ENCODE measurements at regions not wholly inside any gene's neighbourhood (a gene's known extent, or its start where the extent isn't known, plus 50 kb on each side); places are given as distances from the start of the nearest gene placed in this dataset.
"Not testable (repeated sequence)": the region's sequence is repeated elsewhere in the genome, so short reads cannot be mapped to it uniquely, and the experiment has no call there.

DNA sequence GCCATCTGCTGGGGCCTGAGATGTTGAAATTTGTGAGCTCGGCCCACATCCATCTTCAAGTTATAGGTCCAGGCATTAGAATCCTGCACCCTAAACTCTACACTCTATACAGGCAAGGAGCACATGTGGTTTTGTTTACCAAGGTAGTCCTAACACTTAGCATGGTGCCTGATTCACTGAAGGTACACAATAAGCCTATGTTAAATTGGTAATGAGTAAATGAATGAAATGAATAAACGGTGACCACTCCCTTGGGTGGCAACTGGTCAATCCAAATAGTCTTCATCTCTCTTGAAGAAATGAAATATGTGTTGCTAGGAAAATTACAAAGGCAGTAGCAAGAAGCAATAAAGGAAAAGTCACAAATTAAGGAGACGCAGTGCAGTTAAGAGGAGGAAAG lies 359.3 kb upstream of the UBE2E2 start:
- no peak for DNase-seq

DNA sequence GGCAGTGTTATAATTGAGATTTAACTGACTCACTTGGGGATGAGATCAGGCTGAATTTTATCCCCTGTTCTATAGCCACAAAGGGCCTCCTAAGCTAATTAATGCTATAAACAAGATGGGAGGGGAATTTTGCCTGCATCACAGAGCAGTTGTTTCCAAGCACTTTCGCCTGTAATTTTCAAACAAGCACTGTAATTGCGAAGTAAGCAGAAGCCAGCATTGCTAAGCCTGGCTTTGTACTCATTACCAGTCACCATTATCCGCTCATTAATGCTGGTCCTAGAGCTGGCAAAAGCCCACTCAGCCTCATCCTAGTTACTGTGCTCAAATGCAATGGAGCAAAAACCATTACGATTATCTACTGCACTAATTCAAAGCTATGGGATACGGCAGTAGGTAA lies 356.6 kb upstream of the UBE2E2 start:
- no peak for DNase-seq

DNA sequence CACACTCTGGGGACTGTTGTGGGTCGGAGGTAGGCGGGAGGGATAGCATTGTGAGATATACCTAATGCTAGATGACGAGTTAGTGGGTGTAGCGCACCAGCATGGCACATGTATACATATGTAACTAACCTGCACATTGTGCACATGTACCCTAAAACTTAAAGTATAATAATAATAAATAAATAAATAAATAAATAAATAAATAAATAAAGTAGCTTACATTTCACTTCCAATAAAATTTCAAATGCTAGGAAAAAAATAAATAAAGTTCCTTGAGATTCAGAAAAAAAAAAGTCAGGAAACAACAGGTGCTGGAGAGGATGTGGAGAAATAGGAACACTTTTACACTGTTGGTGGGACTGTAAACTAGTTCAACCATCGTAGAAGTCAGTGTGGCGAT lies 353.5 kb upstream of the UBE2E2 start:
- not testable (repeated sequence) for DNase-seq

DNA sequence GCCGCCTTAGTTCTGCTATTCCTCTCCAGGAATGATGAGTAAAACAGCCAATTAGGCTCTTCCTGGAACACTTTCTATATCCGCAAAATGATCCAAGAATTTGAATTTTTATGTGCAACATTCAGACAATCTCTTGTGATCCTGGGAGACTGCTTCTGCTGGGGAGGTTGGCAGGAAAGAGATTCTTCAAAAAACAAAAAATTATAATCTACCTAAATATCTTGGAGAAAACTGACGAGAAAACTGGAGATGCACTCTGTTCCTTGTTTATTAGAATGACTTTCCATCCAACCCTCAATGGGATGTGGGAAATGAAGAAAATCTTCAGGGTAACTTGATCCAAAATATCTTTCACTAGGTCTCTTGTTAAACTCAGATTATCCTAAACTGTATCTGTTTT lies 346.3 kb upstream of the UBE2E2 start:
- no peak for DNase-seq

DNA sequence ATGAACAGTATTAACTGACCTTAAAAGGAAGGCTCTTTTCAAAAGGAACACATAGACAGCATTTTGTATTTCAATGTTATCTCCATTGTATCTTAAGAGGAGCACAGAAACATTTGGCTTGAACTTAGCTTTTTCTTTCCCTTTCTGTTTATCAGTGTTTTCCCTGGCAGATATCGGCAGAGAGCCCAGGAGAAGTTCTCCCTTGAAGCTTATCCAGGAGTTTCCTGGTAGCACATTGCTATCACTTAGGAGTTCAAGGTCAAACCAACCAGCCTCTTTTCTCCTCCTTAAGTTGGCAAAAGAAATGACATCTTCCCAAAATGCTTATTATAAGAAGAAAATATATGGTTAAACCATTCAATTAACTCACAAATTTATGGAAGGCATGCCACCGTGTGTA lies 344.6 kb upstream of the UBE2E2 start:
- no peak for DNase-seq

DNA sequence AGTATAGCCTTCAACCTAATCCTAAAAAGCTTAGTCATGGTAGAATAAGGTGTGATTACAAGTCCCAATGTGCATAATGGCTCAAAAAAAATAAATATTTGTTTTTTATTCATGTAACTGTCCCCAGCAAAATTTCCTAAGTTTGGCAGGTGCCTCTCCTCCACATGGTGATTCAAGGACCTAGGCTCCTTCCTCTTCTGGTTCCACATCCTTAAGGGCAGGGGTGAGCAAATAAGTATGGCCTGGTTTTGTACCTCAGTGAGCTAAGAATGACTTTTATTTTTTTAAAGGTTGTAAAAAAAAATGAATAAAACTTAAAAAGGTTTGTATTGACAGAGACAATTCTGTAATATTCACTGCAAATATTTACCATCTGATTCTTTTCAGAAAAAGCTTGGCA lies 343.5 kb upstream of the UBE2E2 start:
- DNase-seq = no peak

DNA sequence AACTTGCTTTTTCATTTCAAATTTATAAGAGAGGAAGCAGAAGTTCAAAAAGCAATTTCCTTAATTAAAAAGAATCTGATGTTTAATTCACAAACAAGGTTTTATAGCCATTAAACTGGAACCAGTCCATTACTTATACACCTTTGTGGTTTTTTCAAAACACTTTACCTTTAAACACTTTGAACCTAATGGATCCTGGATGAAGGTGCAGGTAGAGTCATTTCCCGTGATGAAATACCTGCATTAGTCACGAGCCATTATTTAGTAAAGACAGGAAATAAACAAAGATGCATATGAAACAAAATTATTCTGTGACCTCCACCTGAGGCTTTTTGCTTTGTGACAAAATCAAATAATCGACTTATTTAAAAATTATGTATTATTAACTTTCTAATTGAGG lies 341.7 kb upstream of the UBE2E2 start:
- no peak for DNase-seq

DNA sequence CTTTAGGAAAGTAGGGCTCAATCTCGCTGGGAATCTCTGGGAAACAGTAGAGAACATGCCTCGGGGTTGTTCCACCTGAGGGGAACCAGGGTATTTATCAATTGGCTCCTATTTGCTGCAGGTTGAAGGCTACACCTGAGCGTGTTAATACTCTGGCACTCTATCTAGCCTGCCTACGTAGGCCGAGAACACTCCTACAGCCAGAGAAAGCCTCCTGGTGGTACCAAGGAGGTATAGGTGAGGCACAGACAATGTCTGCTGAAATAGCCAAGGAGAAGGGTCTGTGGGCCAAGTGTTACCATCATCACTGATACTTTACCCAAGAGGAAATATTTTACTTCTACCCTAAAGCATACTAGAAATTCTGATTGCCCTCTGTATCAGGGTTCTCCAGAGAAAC lies 341.0 kb upstream of the UBE2E2 start:
- no peak for DNase-seq

DNA sequence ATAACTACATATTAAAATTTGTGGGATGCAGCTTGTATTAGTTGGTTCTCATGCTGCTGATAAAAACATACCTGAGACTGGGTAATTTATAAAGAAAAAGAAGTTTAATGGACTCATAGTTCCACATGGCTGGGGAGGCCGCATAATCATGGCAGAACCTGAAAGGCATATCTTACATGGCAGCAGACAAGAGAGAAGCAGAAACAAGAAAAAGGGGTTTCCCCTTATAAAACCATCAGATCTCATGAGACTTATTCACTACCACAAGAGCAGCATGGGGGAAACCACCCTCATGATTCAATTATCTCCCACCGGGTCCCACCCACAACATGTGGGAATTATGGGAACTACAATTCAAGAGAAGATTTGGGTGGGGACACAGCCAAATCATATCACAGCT lies 320.3 kb upstream of the UBE2E2 start:
- DNase-seq = not testable (repeated sequence)

DNA sequence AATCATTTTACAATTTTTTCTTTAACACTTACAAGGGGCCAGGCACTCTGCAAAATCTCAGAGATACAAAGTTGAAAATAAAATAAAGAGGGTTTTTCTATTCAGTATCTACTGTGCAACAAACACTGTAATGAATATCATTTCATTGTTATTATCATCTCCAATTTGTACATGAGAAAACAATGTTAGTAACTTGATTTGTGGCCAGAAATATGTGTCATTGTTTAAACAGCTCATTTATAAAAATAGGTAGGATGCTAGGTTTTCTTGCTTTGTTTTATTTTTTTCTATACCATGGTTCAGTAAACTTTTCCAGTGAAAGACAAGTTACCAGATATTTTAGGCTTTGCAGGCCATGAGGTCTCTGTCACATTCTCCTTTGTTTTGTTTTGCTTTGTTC lies 318.1 kb upstream of the UBE2E2 start:
- DNase-seq = no peak

DNA sequence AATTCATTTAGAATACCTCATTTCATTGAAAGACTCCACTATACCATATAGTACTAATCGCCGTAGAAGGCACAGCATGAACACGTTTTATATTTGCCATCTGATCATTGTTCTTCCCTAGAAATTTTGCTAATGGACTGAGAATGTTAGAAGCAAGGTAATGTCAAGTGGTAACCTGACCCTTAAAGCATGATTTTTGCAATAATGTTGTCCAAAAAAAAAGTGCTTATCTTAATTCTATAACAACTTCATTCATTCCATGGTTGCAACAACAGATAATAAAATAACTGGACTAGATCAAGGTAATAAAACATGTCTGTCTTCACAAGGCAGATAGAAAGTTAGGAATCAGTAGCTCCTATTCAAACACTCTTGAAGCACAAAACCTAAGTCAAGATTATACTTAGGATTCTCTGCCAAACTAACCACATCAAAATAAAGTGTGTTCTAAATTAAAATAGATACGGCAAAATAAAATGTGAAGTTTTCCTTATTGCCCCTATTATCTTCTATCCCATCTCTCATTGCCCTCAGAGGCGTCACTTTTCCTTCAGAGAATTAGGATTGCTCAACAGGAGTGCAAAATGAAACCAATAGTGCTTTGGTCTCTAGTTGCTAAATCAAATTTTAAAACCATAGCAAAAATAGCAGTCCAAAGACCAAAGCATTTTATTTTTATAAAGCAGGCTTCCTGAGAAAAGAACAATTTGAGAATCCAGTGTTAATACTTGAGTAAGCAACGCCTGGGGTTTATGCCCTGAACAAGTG lies 317.4 kb upstream of the UBE2E2 start:
- DNase-seq = no peak

DNA sequence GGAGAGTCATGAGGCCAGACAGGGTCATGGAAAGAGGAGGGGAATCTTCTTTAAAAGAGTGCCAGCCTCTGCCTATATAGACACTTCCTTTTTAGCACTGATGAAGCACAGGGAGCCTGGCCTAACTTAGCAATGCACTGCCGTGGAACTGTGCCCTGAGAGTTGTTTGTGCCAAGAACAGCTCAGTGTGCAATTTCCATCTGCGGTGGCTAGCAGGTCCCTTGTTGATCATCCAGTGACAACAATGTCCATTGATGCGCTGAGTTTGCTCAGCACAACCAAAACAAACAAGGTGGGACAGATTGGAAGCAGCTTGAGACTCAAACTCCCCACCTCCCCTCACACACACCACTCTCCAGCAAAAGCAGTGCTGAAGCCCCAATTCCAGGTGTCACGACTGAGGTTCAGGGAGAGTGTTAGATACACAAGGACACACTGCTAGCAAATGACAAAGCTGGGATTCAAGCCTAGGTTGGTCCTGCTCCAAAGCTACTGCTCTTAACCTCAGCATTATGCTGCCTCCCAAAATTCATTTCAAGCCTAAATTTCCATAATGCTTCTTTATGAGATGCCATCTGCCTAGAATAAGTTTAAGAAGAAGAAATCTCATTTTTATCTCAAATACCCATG lies 316.6 kb upstream of the UBE2E2 start:
- DNase-seq = no peak

DNA sequence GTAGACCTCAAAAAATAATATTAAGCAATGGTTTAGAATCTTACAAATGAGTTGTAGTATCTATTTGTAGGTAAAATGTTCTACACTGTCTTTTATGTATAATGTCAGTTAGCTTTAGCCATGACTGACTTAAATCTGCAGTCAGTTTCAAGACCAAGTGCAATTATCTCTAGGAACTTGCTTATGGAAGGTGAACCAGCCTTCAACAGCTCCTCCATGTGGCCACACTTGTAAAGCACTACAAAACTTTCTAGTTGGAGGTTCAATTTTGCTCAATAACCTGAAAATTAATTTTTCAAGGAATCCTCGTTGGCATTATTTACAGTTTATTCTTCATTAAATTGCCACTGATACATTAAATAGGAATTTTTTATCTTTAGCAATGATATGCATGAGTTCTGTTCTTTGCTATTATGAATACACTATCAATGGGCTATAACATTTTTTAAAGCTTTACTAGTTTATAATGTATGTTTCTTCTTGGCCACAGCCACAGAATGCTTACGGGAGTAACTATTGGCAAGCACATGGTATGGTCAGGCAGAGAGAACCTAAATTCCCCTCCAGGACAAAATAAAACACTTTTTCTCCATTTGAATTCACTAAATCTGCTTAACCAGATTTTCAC lies 315.3 kb upstream of the UBE2E2 start:
- no peak for DNase-seq

DNA sequence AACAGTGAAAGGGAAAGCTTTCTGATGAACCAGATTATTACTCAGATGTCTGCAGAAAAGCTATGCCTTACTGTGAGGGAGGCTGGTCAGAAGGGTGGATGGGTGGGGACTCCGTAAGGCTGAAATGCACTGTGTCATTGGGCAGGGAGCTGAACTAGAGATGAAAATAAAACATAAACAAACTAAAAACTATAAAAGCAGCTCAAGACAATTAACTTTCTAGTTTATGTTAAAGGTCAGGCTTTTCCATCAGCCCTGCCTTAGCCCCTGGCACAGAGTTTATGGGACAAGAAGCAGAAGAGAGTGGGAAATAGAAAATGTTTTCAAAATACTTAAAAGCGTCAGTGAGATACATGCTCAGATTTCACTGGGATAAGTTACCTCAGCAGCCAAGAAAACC lies 310.0 kb upstream of the UBE2E2 start:
- DNase-seq = no peak

DNA sequence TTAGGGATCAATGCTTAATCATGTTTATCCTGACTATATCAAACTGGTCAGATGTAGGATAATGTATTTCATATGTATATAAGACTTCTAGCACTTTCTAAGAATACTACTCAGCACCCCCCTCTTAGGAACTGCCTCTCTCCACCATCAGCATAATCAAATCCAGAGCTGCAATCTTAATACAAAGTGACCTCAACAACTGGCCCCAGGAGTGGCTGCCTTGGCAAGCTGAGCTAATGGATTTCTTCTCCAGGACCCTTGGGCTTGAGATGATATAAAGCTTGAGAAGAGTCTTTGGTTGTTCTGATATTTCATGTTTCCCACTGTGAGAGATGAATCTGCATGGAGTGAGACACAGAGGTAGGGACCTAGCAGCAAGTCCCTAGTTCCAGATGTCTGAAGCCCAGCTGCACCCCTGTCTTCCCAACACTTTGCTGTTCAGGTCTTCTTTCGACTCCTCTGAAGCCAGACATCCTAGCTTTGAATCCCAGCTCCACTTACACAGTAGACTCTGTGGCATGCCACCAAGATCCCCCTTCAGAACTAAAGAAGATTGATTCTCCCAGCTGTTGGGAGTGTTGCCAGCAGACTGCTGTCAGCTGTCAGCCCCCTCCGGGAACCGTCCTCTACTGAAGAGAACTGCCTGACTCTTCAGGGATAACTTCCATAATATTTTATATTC lies 309.3 kb upstream of the UBE2E2 start:
- no peak for DNase-seq

DNA sequence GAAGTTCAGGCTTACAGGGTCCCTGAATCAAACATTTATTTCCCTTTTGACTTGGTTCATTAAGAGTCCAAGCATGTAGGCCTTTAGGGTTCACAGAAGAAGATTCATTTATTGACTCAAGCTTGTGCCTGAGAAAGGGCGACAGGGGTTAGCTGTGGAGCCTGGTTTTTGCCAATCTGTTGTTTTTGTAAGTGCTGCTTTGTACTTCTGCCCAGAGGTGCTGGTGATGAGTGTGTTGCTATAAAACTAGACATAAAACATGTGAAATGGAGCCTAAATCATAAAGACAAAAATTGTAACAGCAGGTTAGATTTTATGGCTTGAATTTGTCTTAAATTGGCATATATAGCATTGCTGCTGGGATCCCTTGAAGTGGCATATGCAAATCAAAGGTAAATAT lies 308.3 kb upstream of the UBE2E2 start:
- DNase-seq = no peak

DNA sequence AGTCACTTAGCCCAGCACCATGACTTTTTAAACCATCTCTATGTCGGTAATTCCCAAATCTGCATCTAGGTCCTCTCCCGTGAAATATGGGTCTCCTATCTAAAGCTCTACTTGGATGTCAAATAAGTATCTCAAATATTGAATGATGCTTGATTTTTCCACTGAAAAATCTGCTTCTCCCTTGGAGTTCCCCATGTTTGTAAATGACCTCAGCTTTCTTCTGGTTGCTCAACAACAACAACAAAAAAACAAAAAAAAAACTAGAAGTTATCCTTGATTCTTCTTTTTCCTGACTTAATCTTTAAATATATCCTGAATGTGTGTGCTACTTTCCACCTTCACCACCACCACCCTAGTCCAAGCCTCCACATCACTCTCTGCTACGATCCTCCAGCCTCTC lies 307.5 kb upstream of the UBE2E2 start:
- no peak for DNase-seq

DNA sequence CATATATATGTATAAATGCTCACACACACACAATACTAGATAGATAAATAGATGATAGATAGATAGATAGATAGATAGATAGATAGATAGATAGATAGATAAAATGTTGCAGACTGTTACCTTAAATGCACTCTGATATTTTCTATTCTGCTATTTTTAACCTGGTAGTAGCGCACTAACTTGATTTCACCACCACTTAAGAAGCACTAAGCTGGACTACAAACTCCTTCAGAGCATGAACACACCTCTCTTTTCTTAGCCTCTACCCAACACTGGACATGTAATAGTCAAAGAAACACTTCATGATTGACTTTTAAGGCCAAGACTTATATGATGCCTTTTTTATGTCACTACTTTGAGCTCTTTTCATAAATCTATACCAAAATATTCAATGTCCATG lies 304.6 kb upstream of the UBE2E2 start:
- DNase-seq = no peak

DNA sequence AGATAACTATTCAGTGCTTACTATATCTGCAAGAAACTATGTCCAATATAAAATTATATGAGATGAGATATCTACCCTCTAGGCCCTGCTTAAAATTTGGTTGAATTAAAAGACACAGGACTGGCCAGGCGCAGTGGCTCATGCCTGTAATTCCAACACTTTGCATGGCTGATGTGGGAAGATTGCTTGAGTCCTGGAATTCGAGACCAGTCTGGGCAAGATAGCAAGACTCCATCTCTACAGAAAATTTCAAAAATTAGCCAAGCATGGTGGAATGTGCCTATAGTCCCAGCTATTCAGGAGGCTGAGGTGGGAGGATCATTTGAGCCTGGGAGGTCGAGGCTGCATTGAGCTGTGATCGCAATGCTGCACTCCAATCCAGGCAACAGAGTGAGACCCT lies 303.7 kb upstream of the UBE2E2 start:
- no peak for DNase-seq

DNA sequence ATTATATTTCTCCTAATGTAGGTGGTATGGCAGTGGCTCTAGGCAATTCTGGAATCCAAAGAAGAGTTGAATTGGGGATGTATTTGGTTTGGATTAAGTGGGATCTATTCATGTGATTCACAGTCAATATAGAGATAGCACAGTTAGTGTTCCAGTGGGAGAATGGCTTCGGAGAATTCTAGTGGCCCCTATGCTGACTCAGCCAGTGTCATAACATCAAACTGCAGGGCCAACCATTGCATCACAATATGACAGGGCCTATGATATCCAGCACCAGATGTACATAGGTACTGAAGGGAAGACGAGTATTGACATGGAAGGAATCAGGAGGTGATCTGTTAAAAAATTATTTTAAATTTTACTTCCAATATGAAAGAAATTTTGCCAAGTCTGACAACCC lies 302.8 kb upstream of the UBE2E2 start:
- DNase-seq = no peak

DNA sequence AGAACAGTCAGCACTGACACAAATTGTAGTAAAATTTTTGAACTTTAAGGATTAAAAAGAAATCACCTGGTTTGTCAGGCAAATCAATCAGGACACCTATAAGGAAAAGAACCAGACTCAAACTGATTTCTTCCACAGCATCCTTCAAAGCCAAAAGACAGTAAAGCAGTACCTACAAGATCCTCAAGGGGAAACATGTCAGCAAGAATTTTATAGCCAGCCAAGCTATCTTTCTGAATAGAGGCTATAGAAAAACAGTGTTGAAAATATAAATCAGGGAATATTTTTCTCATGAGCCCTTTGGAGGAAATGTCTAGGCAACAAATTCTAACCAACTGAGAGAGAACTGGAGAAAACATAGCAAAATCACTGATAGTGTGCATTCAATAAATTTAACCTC lies 301.4 kb upstream of the UBE2E2 start:
- DNase-seq = no peak

DNA sequence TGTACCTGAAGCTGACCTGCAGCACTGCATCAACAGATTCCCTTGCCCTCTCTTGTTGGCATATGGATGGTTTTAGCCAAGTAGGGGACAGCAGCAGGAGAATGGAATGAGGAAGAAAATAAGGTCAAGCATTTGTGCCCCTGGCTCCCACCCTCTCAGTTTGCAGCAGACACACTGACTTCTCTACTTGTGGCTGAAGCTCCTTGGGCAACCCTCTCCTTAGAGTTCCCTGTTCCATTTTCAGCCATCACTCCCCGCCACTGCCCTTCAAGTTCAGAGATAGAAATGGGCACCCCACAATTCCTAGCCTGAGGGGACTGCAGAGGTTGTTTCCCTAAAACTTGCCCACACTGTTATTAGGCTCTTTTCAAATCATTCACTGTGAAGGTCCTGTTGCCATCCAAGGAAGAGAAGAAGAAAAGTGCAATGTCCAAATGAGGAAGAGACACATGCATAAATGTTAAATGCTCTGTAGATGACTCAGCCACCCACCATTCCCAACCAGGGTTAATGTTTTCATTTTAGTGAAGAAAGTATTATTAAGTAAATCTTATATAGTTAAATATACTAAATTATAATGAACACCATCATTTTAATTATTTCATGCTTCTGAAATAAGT lies 295.9 kb upstream of the UBE2E2 start:
- no peak for DNase-seq

DNA sequence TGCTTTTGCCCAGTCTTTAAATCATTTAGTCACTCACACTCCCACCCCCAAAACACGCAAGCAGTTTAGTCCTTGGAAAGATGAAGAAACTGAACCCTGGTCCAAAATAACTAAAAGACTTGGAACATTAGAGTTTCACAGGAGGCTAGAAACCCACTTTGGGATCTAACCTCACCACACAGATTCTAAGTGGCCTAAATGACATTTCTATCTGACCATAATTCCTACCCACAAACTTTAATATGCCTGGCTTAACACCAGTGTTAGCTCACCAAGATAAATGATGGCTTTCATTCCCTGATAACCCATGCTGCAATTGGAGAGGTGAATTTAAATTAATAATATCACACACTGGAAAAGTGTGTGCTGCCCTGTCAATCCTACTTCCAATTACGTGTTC lies 295.3 kb upstream of the UBE2E2 start:
- DNase-seq = no peak

Data from SHP77 (cell line).